Stomach (tissue), 8 donors: ENCODE measurements at regions not wholly inside any gene's neighbourhood (a gene's known extent, or its start where the extent isn't known, plus 50 kb on each side); places are given as distances from the start of the nearest gene placed in this dataset.

Source experiments
- DNase-seq, 2 donors: peaks; one replicate each; pipeline versions ENCODE4 v3.0.0 to v3.0.0-alpha.2; 2013 to 2019
- H3K27ac ChIP-seq, 5 donors: fragments of 200-600 bp in 4 of 5; sonication (generic) in 4 of 5; one replicate each; pipeline ENCODE4 v1.5.1; 2013 to 2019; ENCODE audit warnings: mild to moderate bottlenecking in 1 of 5, moderate library complexity in 1 of 5
- H3K27me3 ChIP-seq, 3 donors: fragments of 200-600 bp; sonication (generic); one replicate each; pipeline ENCODE4 v1.5.1; 2017 to 2019; ENCODE audit warnings: mixed run types in 1 of 3
- H3K36me3 ChIP-seq, 4 donors: fragments of 200-600 bp; sonication (generic); 1 replicate in 3 of 4; 2 replicates in 1 of 4; pipeline ENCODE4 v1.5.1; 2016 to 2019
- H3K4me1 ChIP-seq, 4 donors: fragments of 200-600 bp; sonication (generic); one replicate each; pipeline ENCODE4 v1.5.1; 2016 to 2019
- H3K4me3 ChIP-seq, 4 donors: fragments of 200-600 bp; sonication (generic) in 3 of 4; one replicate each; pipeline ENCODE4 v1.5.1; 2016 to 2019; ENCODE audit warnings: mild to moderate bottlenecking in 1 of 4
- H3K9me3 ChIP-seq, 4 donors: fragments of 200-600 bp; sonication (generic); one replicate each; pipeline ENCODE4 v1.5.1; 2016 to 2019
- CTCF ChIP-seq, 7 experiments: fragments of 450-650 bp in 4 of 7; fragments of 200-600 bp in 3 of 7; sonication (generic) in 3 of 7; IDR thresholded peaks; one replicate each; pipeline ENCODE4 v1.5.1; 2016 to 2019; ENCODE audit warnings: antibody characterized with exemption in 7 of 7, control low read depth in 2 of 7, mild to moderate bottlenecking in 1 of 7
- EP300 ChIP-seq: sonication (generic); formaldehyde crosslinking; IDR thresholded peaks from one replicate; pipeline ENCODE4 v1.6.1; 2017; ENCODE audit warnings: antibody characterized with exemption
- POLR2A ChIP-seq, 4 donors: fragments of 450-650 bp; IDR thresholded peaks; one replicate each; pipeline ENCODE4 v1.6.1; 2016; ENCODE audit warnings: antibody characterized with exemption in 4 of 4, control low read depth in 2 of 4, mild to moderate bottlenecking in 1 of 4, moderate library complexity in 1 of 4
- POLR2AphosphoS5 ChIP-seq, 3 donors: sonication (generic); formaldehyde crosslinking; IDR thresholded peaks; one replicate each; pipeline ENCODE4 v1.6.1; 2016; ENCODE audit warnings: antibody characterized with exemption in 3 of 3
- WGBS, 5 donors: extraction: QIAGEN DNeasy Blood & Tissue Kit in 3 of 5; methylation state at CpG; one replicate each; pipeline versions ENCODE4 v1.1.5 to v1.1.7; 2013 to 2018; 5-methylcytosine and 5-hydroxymethylcytosine counted together
- intact Hi-C: fragments of 100-400 bp; cut with DNase I; formaldehyde crosslinking; loops from one replicate; pipeline ENCODE4 v1.15.1; 2023; ENCODE audit warnings: low total_unique reads
- donor health status: healthy with polysubstance abuse.
- donor health status: Bipolar disorder and iron deficiency.
- donor health status: healthy.

DNA sequence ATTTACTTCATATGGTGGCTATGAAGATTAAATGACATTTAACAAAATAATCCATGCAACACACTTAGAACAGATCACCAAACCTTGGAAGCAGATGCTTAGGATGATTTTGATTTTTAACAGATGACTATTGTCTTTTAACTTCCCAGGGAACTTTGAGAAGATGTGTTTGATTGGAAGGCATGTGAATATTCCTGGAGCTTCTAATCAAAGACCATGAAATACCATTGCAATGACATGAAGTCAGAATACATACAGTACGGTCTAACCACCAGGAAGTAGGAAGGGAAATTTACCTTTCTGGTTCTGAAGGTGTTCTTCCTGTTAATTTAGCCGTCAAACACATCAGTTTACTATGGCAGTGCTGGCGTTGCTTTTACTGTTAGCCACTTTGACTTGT is 414.9 kb downstream of the TMEM114 start:
- no peak overlapping the region for H3K4me3 ChIP-seq
- no peak for DNase-seq
- no peaks in the 10 kb centered on the region for H3K9me3 ChIP-seq
- no peak overlapping the region for H3K27ac ChIP-seq
- 35 to 60% (median 47%) methylated on average over 3 of the region's 3 CpGs for WGBS, 5 donors
- H3K36me3 ChIP-seq = no peaks in the 10 kb centered on the region
- TF ChIP-seq POLR2A (IDR thresholded peaks at IDR 0.05) (no peak), CTCF (IDR thresholded peaks at IDR 0.05) (no peak), EP300 (no peak), POLR2AphosphoS5 (IDR thresholded peaks at IDR 0.05) (no peak)
- intact Hi-C loops = no loop called here
- H3K27me3 ChIP-seq = no peaks in the 10 kb centered on the region
- no peaks in the 10 kb centered on the region for H3K4me1 ChIP-seq

GRCh38 chr16:8173111-8173644 is 417.1 kb downstream of the TMEM114 start:
- Histone ChIP-seq H3K27ac (no peak overlapping the region), H3K27me3 (no peaks in the 10 kb centered on the region), H3K36me3 (no peaks in the 10 kb centered on the region), H3K9me3 (no peaks in the 10 kb centered on the region), H3K4me1 (no peaks in the 10 kb centered on the region), H3K4me3 (no peak overlapping the region)
- 15 to 22% (median 18%) methylated on average over 16 of the region's 16 CpGs for WGBS, 5 donors
- intact Hi-C loops = no loop called here
- TF ChIP-seq CTCF (IDR thresholded peaks at IDR 0.05) (peak in 5 of 7 experiments; percentile 50 to 84 (median 71)), POLR2AphosphoS5 (IDR thresholded peaks at IDR 0.05) (no peak), EP300 (no peak), POLR2A (IDR thresholded peaks at IDR 0.05) (no peak)
- DNase-seq = peak; percentile 71 to 93

- Histone ChIP-seq H3K9me3 (no peaks in the 10 kb centered on the region), H3K4me1 (no peaks in the 10 kb centered on the region), H3K36me3 (no peaks in the 10 kb centered on the region), H3K27ac (no peak overlapping the region), H3K27me3 (no peaks in the 10 kb centered on the region), H3K4me3 (no peak overlapping the region)
- TF ChIP-seq EP300 (no peak), POLR2AphosphoS5 (IDR thresholded peaks at IDR 0.05) (no peak)
- WGBS, 5 donors = 54 to 76% (median 67%) methylated on average over 7 of the region's 7 CpGs
- DNase-seq = no peak
- intact Hi-C loops = no loop called here
Observed at GRCh38 chr16:8172551-8172950, 417.8 kb downstream of the TMEM114 start.

DNA sequence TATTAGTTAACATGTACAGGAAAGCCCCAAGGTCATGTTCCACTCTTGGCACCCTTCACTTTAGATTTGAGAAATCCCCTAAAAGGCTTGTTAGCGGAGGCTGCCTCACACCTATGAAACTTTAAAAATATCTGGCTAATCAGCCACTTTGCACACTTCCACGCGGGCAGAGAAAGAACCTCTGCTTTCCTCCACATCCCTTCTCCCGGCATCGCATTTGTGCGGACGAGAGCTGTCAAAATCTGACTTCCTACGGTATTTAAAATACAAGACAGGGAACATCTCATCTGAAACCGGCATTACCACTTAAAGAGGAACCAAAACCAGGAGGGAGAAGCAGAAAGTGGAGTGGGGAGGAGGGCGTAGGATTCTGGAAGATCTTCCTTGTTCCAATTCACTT is 422.3 kb downstream of the TMEM114 start:
- intact Hi-C loops = no loop called here
- 77 to 88% (median 83%) methylated on average over 10 of the region's 10 CpGs for WGBS, 5 donors
- H3K36me3 ChIP-seq = no peaks in the 10 kb centered on the region
- H3K4me3 ChIP-seq = no peak overlapping the region
- DNase-seq = no peak
- H3K9me3 ChIP-seq = no peaks in the 10 kb centered on the region
- TF ChIP-seq CTCF (IDR thresholded peaks at IDR 0.05) (no peak), POLR2AphosphoS5 (IDR thresholded peaks at IDR 0.05) (no peak), EP300 (no peak), POLR2A (IDR thresholded peaks at IDR 0.05) (no peak)
- H3K27ac ChIP-seq = no peak overlapping the region
- no peaks in the 10 kb centered on the region for H3K4me1 ChIP-seq
- H3K27me3 ChIP-seq = no peaks in the 10 kb centered on the region

GRCh38 chr16:8167436-8167835 is 422.9 kb downstream of the TMEM114 start:
- H3K27me3 ChIP-seq = no peaks in the 10 kb centered on the region
- H3K4me3 ChIP-seq = no peak overlapping the region
- H3K4me1 ChIP-seq = no peaks in the 10 kb centered on the region
- no peak overlapping the region for H3K27ac ChIP-seq
- DNase-seq = no peak
- no peak for TF ChIP-seq CTCF (IDR thresholded peaks at IDR 0.05)
- no peak for TF ChIP-seq POLR2AphosphoS5 (IDR thresholded peaks at IDR 0.05)
- TF ChIP-seq POLR2A (IDR thresholded peaks at IDR 0.05) = no peak
- no peak for TF ChIP-seq EP300
- no peaks in the 10 kb centered on the region for H3K9me3 ChIP-seq
- intact Hi-C loops = no loop called here
- WGBS, 5 donors = 85 to 91% (median 87%) methylated on average over 5 of the region's 5 CpGs
- no peaks in the 10 kb centered on the region for H3K36me3 ChIP-seq
